T-cell (primary cell): ENCODE measurements at regions not wholly inside any gene's neighbourhood (a gene's known extent, or its start where the extent isn't known, plus 50 kb on each side); places are given as distances from the start of the nearest gene placed in this dataset.

Experiments
- ATAC-seq, 4 experiments: fragments of 200-7000 bp in 3 of 4; fragments of 150-1000 bp in 1 of 4; cut with Tn5 transposase; replicated peaks in 1 of 4; 1 replicate in 3 of 4; 2 replicates in 1 of 4; pipeline ENCODE4 v1.10.0; 2021; ENCODE audit warnings: moderate library complexity in 3 of 4, mild to moderate bottlenecking in 2 of 4, moderate number of reproducible peaks in 1 of 4
- CTCF ChIA-PET, 2 donors: fragments of 300-600 bp; sonication (Branson Sonifier 250); formaldehyde crosslinking; loops; one replicate each; lab custom pipeline; 2022; ENCODE audit warnings: antibody characterized with exemption in 2 of 2; lab: Charles Lee
- POLR2A ChIA-PET, 2 donors: fragments of 300-600 bp; sonication (Branson Sonifier 250); formaldehyde crosslinking; loops; one replicate each; lab custom pipeline; 2022; ENCODE audit warnings: antibody characterized with exemption in 2 of 2; lab: Charles Lee
- DNase-seq, 35 experiments: peaks; one replicate each; pipeline versions ENCODE4 v3.0.0 to v3.0.0-alpha.2; 2013 to 2023
- H3K27ac ChIP-seq: one replicate; pipeline ENCODE4 v1.5.1; 2013; ENCODE audit warnings: low read length
- H3K27me3 ChIP-seq, 2 experiments: replicated peaks in 1 of 2; 1 replicate in 1 of 2; 2 replicates in 1 of 2; pipeline versions ENCODE4 v1.6.1 to v1.7.0; 2013; ENCODE audit warnings: low read length in 1 of 2, mixed read lengths in 1 of 2; ENCODE audit not compliant: control insufficient read depth in 2 of 2, insufficient read depth in 2 of 2; ENCODE audit errors: extremely low read depth in 1 of 2
- H3K36me3 ChIP-seq, 2 donors: 1 replicate in 1 of 2; 2 replicates in 1 of 2; pipeline versions ENCODE4 v1.6.1 to v1.7.0; 2013; ENCODE audit warnings: low read length in 1 of 2; ENCODE audit not compliant: control insufficient read depth in 2 of 2, insufficient read depth in 1 of 2; ENCODE audit errors: extremely low read depth in 1 of 2
- H3K4me1 ChIP-seq, 2 experiments: 1 replicate in 1 of 2; 2 replicates in 1 of 2; pipeline versions ENCODE4 v1.6.1 to v1.7.0; 2013; ENCODE audit warnings: low read length in 2 of 2, mixed read lengths in 1 of 2; ENCODE audit not compliant: insufficient read depth in 2 of 2, control insufficient read depth in 1 of 2; ENCODE audit errors: extremely low read depth in 1 of 2
- H3K4me3 ChIP-seq, 2 donors: 1 replicate in 1 of 2; 2 replicates in 1 of 2; pipeline versions ENCODE4 v1.5.1 to v1.7.0; 2013; ENCODE audit warnings: mild to moderate bottlenecking in 2 of 2, low read length in 1 of 2, moderate library complexity in 1 of 2; ENCODE audit not compliant: control insufficient read depth in 1 of 2; ENCODE audit errors: extremely low read depth in 1 of 2
- H3K9me3 ChIP-seq: 2 replicates; pipeline ENCODE4 v1.7.0; 2013
- H3K27ac Mint-ChIP-seq, 2 donors: one replicate each; pipeline ENCODE4 v1.8.0; 2020 to 2021; ENCODE audit warnings: mild to moderate bottlenecking in 2 of 2, mixed read lengths in 2 of 2
- H3K27me3 Mint-ChIP-seq, 2 donors: one replicate each; pipeline ENCODE4 v1.8.0; 2021 to 2022; ENCODE audit warnings: mixed read lengths in 2 of 2
- H3K36me3 Mint-ChIP-seq: one replicate; pipeline ENCODE4 v1.8.0; 2021; ENCODE audit warnings: mixed read lengths
- H3K4me1 Mint-ChIP-seq, 3 donors: one replicate each; pipeline ENCODE4 v1.8.0; 2020 to 2022; ENCODE audit warnings: mixed read lengths in 3 of 3, mild to moderate bottlenecking in 1 of 3
- H3K4me3 Mint-ChIP-seq, 3 donors: one replicate each; pipeline ENCODE4 v1.8.0; 2020 to 2022; ENCODE audit warnings: mild to moderate bottlenecking in 3 of 3, mixed read lengths in 3 of 3, moderate library complexity in 3 of 3
- H3K9me3 Mint-ChIP-seq, 3 donors: one replicate each; pipeline ENCODE4 v1.8.0; 2020 to 2022; ENCODE audit warnings: mixed read lengths in 3 of 3
- WGBS: methylation state at CpG from one replicate; pipeline ENCODE4 v1.1.5; 2013; ENCODE audit warnings: missing lambda C conversion rate; ENCODE audit not compliant: insufficient coverage; 5-methylcytosine and 5-hydroxymethylcytosine counted together

GRCh38 chr20:55793986-55794385 lies 211.3 kb downstream of the CBLN4 start:
- no peak overlapping the region for H3K4me3 ChIP-seq
- H3K36me3 ChIP-seq, result no peaks in the 10 kb centered on the region
- H3K4me1 ChIP-seq, result no peaks in the 10 kb centered on the region
- no peak for ATAC-seq
- H3K9me3 Mint-ChIP-seq, result peaks cover 3 to 9% (median 7%) of the 10 kb centered on the region in 3 donors
- H3K36me3 Mint-ChIP-seq, result no peaks in the 10 kb centered on the region
- WGBS, result no CpG with 5 or more reads among the region's 3 CpGs
- H3K4me3 Mint-ChIP-seq, result no peak overlapping the region
- DNase-seq, result no peak
- H3K4me1 Mint-ChIP-seq, result no peaks in the 10 kb centered on the region
- no peak overlapping the region for H3K27ac Mint-ChIP-seq
- no peak overlapping the region for H3K27ac ChIP-seq
- ChIA-PET CTCF (no interaction called here), POLR2A (no interaction called here)
- H3K27me3 ChIP-seq, result no peaks in the 10 kb centered on the region
- H3K27me3 Mint-ChIP-seq, result no peaks in the 10 kb centered on the region
- H3K9me3 ChIP-seq, result no peaks in the 10 kb centered on the region

GRCh38 chr20:55792049-55792448 lies 213.3 kb downstream of the CBLN4 start:
- H3K36me3 ChIP-seq, result no peaks in the 10 kb centered on the region
- H3K4me3 ChIP-seq, result no peak overlapping the region
- Mint-ChIP-seq H3K4me1 (no peaks in the 10 kb centered on the region), H3K27ac (no peak overlapping the region), H3K36me3 (no peaks in the 10 kb centered on the region), H3K4me3 (no peak overlapping the region), H3K27me3 (no peaks in the 10 kb centered on the region), H3K9me3 (peaks cover 8 to 9% (median 8%) of the 10 kb centered on the region in 3 donors)
- ATAC-seq (no peak), DNase-seq (no peak)
- H3K27ac ChIP-seq, result no peak overlapping the region
- ChIA-PET CTCF (no interaction called here), POLR2A (no interaction called here)
- no peaks in the 10 kb centered on the region for H3K27me3 ChIP-seq
- H3K9me3 ChIP-seq, result no peaks in the 10 kb centered on the region
- no peaks in the 10 kb centered on the region for H3K4me1 ChIP-seq

- H3K4me1 ChIP-seq, result no peaks in the 10 kb centered on the region
- no peak overlapping the region for H3K4me3 Mint-ChIP-seq
- no peaks in the 10 kb centered on the region for H3K27me3 Mint-ChIP-seq
- H3K9me3 ChIP-seq, result no peaks in the 10 kb centered on the region
- H3K4me3 ChIP-seq, result no peak overlapping the region
- H3K27ac Mint-ChIP-seq, result no peak overlapping the region
- H3K4me1 Mint-ChIP-seq, result no peaks in the 10 kb centered on the region
- 86% methylated on average over 3 of the region's 6 CpGs for WGBS
- no peak for DNase-seq
- POLR2A ChIA-PET, result no interaction called here
- H3K9me3 Mint-ChIP-seq, result peaks cover 8 to 21% (median 9%) of the 10 kb centered on the region in 3 donors
- no peak for ATAC-seq
- no peaks in the 10 kb centered on the region for H3K36me3 ChIP-seq
- no peaks in the 10 kb centered on the region for H3K27me3 ChIP-seq
- CTCF ChIA-PET, result no interaction called here
- no peak overlapping the region for H3K27ac ChIP-seq
- no peaks in the 10 kb centered on the region for H3K36me3 Mint-ChIP-seq
Observed at GRCh38 chr20:55790178-55790577, 215.1 kb downstream of the CBLN4 start.

- H3K4me3 Mint-ChIP-seq, result no peak overlapping the region
- peaks cover 0 to 22% (median 9%) of the 10 kb centered on the region in 3 donors for H3K9me3 Mint-ChIP-seq
- no peaks in the 10 kb centered on the region for H3K27me3 ChIP-seq
- no peaks in the 10 kb centered on the region for H3K4me1 ChIP-seq
- POLR2A ChIA-PET, result no interaction called here
- CTCF ChIA-PET, result no interaction called here
- H3K27ac ChIP-seq, result no peak overlapping the region
- no peaks in the 10 kb centered on the region for H3K27me3 Mint-ChIP-seq
- H3K36me3 Mint-ChIP-seq, result no peaks in the 10 kb centered on the region
- 88% methylated on average over 1 of the region's 2 CpGs for WGBS
- no peaks in the 10 kb centered on the region for H3K4me1 Mint-ChIP-seq
- H3K9me3 ChIP-seq, result no peaks in the 10 kb centered on the region
- H3K36me3 ChIP-seq, result no peaks in the 10 kb centered on the region
- DNase-seq (no peak), ATAC-seq (no peak)
- H3K27ac Mint-ChIP-seq, result no peak overlapping the region
- H3K4me3 ChIP-seq, result no peak overlapping the region
Observed at GRCh38 chr20:55784036-55784435, 221.3 kb downstream of the CBLN4 start.

- H3K27me3 ChIP-seq, result no peaks in the 10 kb centered on the region
- H3K27ac ChIP-seq, result no peak overlapping the region
- no CpG with 5 or more reads among the region's 3 CpGs for WGBS
- DNase-seq, result no peak
- Mint-ChIP-seq H3K36me3 (no peaks in the 10 kb centered on the region), H3K4me3 (no peak overlapping the region), H3K27ac (no peak overlapping the region), H3K4me1 (no peaks in the 10 kb centered on the region), H3K27me3 (no peaks in the 10 kb centered on the region), H3K9me3 (peaks cover 4 to 22% (median 9%) of the 10 kb centered on the region in 3 donors)
- no peaks in the 10 kb centered on the region for H3K4me1 ChIP-seq
- ChIA-PET CTCF (no interaction called here), POLR2A (no interaction called here)
- no peaks in the 10 kb centered on the region for H3K36me3 ChIP-seq
- no peaks in the 10 kb centered on the region for H3K9me3 ChIP-seq
- ATAC-seq, result no peak
- H3K4me3 ChIP-seq, result no peak overlapping the region
Observed at GRCh38 chr20:55783381-55783780, 221.9 kb downstream of the CBLN4 start.

GRCh38 chr20:55782912-55783253 lies 222.4 kb downstream of the CBLN4 start:
- Mint-ChIP-seq H3K27ac (no peak overlapping the region), H3K27me3 (no peaks in the 10 kb centered on the region), H3K4me1 (no peaks in the 10 kb centered on the region), H3K9me3 (peaks cover 4 to 21% (median 7%) of the 10 kb centered on the region in 3 donors), H3K36me3 (no peaks in the 10 kb centered on the region), H3K4me3 (no peak overlapping the region)
- H3K4me3 ChIP-seq, result no peak overlapping the region
- H3K27ac ChIP-seq, result no peak overlapping the region
- no peaks in the 10 kb centered on the region for H3K27me3 ChIP-seq
- ChIA-PET CTCF (no interaction called here), POLR2A (no interaction called here)
- H3K9me3 ChIP-seq, result no peaks in the 10 kb centered on the region
- H3K4me1 ChIP-seq, result no peaks in the 10 kb centered on the region
- H3K36me3 ChIP-seq, result no peaks in the 10 kb centered on the region
- ATAC-seq, result no peak
- WGBS, result 68% methylated on average over 3 of the region's 8 CpGs
- no peak for DNase-seq

- Histone ChIP-seq H3K27ac (no peak overlapping the region), H3K4me1 (no peaks in the 10 kb centered on the region), H3K36me3 (no peaks in the 10 kb centered on the region), H3K4me3 (no peak overlapping the region), H3K27me3 (no peaks in the 10 kb centered on the region), H3K9me3 (no peaks in the 10 kb centered on the region)
- Mint-ChIP-seq H3K27ac (no peak overlapping the region), H3K36me3 (no peaks in the 10 kb centered on the region), H3K4me1 (no peaks in the 10 kb centered on the region), H3K9me3 (peaks cover 4 to 18% (median 4%) of the 10 kb centered on the region in 3 donors), H3K4me3 (no peak overlapping the region), H3K27me3 (no peaks in the 10 kb centered on the region)
- DNase-seq, result no peak
- ChIA-PET POLR2A (no interaction called here), CTCF (no interaction called here)
- no peak for ATAC-seq
- 50% methylated on average over 1 of the region's 5 CpGs for WGBS
Observed at GRCh38 chr20:55782224-55782911, 223.0 kb downstream of the CBLN4 start.
